Inferior parietal cortex (tissue), 1 donor: ENCODE measurements at regions not wholly inside any gene's neighbourhood (a gene's known extent, or its start where the extent isn't known, plus 50 kb on each side); places are given as distances from the start of the nearest gene placed in this dataset.
"Not testable (repeated sequence)": the region's sequence is repeated elsewhere in the genome, so short reads cannot be mapped to it uniquely, and the experiment has no call there.

Source experiments
- DNase-seq: peaks from one replicate; pipeline ENCODE4 v3.0.0-alpha.2; 2016; ENCODE audit errors: extremely low spot score

DNA sequence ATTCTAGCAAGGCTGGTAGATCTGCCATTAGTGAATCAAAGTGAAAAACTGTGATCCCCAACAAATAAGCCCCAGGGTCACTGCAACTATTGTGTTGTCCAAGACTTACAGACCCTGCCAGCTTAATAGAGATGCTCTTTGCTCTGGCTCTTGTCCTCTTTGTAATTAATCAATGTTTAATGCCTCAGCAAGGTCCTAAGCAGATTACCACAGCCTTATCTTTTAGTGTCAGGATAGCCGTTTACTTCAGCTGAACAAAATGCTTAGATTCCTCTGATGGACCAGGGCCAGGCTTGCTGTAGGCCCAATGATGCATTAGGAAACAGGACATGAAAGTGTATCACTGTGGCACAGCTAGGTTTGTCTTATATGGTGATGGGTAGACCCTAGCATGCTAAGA, 353.3 kb downstream of the HACE1 start:
- DNase-seq = no peak

DNA sequence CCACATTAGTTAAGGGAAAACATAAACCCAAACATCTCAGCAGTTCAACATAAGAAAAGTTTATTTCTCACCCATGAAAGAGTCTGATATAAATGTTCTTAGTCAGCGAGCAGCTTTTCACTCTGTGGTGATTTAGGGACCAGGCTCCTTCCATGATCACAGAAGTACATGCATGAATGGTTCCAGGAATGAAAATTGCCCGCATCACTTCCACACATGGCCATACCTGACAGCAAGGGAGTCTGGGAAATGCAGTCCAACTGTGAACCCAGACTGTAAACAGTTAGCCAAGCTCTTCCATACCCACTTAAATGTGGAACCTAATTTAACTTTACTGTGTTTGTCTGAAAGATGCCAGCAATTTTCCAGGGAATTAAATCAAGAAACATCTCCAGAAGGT, 353.9 kb downstream of the HACE1 start:
- DNase-seq = no peak

DNA sequence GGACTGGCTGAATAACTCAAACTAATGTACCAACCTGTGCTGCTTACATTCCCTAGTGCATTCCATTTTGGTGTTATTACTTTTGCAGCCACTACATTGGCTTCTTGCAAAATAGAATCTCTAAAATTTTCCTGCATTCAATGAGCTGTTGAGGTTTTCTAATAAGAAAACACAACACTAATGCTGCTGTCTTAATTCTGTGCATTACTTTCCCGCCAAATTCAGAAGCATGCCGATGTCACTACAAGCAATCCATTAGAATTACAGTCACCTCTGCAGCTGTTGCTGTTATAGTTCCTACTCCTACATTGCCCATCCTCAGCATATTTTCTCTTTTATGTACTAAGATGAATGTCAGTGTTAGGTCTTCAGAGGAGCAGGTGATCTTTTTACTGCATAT, 359.5 kb downstream of the HACE1 start:
- DNase-seq = no peak

DNA sequence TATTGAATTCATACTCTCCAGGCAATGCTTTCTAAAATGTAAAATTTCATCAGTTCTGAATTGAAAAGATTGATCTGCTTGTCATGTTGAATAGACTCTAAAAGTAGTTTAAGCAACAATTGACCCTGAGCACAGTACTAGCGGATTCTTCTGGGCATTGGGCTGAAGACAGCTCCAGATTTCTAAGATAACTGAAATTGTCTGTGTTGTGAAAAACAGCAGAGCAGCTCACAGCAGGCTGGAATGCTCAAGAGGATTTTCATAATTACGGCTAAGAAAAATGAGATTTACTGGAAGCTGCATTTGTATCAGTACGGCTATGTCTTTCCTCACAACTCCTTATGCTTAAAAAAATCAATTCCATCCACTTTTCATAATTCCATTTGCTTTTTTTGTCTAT, 373.7 kb downstream of the HACE1 start:
- no peak for DNase-seq

DNA sequence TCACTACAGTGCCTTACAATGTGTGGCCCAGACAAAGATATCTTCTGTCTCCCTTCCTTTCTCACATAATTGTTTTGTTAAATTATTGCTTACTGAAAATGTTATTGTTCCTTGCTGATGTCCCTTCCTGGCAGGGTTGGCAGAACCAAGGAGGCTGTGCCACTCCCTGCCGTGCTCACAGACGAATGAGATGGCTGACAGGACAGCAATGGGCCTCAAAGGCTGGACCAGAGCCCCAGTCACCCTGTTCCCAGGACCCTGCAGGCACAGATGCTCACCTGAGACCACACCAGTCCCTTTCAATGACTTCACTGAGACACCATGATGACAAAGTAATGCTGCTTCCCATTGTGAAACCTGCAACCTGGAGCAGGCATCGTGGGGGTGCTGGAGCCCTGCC, 375.1 kb downstream of the HACE1 start:
- DNase-seq = no peak

DNA sequence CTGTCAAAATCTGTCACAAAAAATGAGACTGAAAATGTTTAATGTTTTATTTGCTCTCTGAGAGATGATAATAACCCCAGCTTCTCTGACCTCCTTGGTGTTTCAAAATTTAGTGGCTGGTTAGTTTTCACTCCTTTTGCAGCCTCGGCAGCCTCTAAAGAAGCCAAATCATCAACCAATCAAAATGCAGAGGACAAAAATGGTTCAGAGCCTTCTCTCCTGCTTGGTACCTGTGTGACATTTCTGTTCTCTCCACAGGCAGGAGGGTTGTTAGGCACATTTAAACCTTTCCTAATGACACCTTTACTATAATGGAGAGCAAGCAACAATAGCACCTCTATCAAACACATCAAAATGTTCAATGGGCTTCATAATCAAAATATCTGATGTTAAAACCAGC, 375.5 kb downstream of the HACE1 start:
- DNase-seq = no peak

DNA sequence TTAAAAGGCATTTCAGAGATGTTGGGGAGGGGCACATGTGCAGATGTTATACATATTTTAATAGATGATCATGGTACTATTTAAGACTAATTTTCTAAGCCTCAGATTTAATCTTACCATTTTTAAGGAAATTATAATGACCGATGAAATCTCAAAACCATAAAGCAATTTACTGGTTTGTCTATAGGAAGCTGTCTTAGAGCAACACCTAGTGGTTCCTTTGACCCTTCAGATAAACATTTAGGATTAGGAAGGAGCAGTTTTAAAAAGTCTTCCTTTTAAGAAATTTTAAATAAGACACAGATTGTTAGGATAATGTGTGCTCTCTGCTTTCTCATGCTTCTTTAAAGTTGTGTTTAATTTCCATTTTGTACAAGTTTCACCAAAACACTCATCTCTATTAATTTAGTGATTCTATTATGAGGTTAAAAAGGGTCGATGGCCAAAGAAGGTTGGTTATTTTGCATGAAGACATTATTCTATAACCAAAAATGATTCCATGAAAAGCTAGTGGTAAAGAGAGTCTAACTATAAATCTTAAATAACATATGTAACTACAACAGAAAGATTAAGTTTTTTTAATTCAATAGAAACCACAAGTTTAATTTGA, 376.4 kb downstream of the HACE1 start:
- no peak for DNase-seq

DNA sequence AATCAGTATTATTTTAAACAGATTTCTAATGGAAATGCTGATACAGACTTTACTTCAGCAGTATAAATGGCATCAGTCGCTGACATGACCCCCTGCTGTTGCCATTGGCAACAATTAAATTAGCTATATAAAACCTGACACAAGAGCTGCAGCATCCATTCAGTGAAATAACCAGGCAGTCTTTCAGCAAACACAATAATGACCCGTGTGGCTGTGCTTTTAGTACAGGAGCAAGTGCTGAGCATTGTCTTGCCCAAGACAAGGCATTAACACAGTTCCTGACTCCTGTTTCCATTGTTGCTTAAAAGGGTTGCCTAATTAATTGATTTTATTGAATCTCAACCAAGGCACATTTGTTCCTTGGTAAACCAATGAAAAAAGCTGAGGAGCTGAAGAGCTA, 382.1 kb downstream of the HACE1 start:
- no peak for DNase-seq

DNA sequence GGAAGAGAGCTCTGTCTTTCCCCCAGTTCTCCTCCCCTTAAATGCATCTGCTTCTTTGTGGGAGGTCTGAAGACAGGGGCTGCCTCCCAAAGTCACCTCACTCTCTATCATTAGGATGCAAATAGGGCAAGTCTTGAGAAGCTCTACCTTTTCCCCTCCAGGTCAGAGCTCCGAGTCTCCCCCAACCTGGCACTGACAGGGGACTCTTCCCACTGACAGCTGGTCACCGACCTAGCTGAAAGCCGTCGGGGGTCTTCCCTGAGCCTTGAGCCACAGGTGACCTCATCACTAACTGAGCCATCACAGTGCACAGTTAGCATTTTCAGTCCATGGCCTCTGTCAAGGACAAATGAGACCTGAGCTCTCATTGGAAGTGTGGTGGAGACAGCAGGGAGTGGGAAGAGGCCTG, 386.7 kb downstream of the HACE1 start:
- DNase-seq = no peak

DNA sequence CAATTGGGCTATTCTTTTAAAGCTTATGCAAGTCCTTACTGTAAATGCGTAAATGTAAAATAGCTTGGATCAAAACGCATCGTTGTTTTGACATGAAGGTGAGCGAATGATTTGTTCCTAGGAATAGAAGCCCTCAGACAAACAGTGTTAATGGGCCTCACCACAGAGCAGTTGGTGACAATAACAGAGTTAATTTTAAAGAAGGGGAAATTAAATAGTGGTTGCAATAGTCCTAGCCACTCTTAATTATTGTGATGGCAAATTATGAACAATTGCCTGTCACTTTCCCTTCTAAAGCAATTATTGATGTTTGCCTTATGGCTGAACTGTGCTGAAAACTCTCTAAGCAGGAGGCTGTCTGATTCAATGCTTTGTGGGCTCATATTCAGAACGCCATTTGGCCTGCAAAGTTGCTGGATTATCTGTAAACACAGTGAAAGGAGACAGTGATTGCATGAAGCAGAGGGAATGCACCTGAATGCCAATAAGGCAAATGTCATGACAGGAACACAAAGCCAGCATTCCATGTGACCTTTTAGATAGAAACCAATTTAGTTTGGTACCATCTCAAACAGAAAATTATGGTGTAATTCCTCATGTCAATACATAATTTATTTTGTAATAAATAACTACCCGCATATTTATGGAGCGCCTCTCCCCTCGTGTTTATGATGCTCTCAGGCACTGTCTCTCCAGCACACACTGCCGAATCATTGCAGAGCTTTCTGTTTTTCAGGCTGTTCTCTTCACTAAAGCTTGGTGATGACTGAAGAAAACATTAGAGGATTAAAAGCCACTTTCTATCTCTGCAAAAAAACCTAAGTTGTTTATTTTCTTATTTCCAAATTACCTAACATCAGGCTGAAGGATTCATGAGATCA, 387.5 kb downstream of the HACE1 start:
- DNase-seq = no peak

DNA sequence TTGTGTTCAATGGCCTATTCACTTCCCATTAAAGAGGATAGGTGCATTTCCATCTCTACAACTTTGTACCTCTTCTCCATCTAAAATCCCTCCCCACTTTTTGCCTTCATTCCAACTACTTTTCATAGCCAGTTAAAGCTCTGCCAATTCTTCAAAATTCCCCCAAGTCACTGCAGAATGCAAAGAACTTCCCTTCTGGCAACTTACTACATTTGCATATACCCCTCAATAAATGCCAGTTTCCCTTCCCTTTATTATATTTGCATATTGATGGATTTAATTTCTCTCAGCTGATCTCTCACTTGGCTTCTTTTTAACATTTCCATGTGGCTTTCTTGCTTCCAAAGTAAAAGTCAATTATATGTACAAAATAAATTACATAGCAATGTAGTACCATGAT, 393.4 kb downstream of the HACE1 start:
- no peak for DNase-seq

DNA sequence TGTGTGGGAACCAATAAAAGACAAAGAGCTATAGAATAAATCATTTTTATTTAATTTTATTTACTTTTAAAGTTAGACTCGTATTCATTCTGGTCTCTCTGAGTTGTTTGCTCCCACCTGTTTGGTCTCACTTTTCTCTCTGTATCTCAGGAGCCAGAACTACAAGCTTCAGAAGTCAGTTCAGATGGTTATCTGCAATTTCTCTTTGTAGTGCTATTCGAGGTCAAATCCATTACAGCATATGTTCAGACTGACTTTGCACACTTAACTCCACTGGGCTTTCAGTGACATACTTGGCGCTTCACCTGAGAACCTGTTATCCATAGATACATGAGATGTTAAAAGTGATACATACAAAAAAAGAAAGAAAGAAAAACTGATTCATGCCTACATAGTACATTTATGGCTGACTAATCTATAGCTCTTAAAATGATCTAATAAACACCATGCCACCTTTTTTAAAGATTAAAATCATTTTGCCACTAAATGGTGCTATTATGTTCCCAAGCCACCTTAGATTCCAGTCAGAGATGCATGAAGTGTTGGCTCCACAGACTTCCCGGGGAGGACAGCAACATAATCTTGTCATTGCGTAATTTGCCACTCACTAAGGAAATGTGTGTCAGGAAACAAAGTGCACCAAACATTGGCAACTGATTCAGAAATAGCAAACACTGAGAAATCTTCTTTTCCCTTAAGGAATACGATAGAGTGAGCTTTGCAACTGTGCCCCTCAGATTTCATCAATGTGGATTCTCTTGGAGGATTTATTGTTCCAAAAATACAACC, 396.7 kb downstream of the HACE1 start:
- DNase-seq = no peak

DNA sequence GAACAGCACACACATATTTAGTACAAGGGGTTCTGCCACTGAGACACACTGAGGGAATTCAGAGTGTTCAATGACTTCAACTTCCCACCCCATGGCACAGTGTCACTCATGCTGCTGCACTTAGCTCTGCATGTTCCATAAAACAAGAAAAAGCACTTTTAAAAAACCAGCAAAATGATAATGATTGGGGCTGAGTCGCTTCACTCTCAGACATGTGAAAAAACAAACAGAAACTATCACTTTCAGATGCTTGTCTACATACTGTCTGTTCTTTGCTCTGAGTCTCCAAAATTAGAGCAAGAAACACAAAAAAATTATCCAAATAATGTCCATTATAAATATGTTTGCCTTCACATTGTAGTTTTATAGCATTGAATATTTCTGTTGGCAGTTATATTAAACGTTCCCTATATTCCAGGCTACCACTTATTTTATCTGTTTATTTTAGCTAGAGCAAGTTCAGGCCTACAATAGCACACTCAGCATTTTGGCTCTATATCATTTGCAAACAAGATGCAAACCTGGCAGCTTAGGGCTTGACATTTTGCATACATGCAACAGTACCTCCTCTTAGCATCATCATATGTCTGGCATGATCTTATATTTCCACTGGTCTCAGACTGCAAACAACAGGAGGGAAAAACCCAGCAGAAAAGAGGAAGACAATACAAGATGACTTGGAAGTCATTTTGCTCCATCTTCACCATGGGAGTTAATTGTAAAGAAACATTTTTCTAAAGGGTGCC, 398.8 kb downstream of the HACE1 start:
- DNase-seq = no peak

DNA sequence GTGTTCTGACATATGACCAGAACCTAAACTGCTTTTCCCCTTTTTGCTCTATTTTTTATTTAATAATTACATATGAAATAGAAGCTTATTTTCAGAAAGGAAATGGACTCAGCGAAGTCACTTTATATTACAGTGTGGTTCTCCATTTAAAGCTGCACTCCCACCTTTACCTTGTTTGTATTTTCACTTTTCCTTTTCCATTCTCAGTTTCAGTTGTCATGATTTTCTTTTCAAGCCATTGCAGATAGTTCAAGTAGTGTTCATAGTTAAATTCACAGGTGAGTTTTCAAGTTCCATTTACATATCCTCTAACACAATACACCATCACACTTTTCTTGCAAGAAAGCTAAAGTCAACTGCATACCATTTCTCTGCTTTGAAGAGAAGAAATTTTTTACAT, 400.2 kb downstream of the HACE1 start:
- no peak for DNase-seq

DNA sequence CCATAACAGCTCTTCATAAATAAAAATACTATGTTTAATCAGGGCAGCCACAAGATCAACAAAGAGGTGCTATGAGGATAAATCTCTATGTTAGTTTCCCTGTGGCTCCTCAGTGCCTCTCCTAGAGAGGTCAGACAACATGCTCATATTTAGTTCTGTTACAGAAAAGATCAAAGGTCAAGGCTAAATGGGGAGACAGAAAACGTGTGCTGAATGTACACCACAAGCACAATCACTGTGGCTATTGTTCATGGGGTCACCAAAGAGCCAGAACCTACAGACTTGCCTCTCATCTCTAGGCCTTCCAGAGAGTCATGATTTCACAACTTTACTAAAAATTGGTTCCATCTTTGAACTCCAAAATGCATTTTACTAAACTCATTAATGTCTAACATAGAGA, 409.8 kb downstream of the HACE1 start:
- DNase-seq = no peak

DNA sequence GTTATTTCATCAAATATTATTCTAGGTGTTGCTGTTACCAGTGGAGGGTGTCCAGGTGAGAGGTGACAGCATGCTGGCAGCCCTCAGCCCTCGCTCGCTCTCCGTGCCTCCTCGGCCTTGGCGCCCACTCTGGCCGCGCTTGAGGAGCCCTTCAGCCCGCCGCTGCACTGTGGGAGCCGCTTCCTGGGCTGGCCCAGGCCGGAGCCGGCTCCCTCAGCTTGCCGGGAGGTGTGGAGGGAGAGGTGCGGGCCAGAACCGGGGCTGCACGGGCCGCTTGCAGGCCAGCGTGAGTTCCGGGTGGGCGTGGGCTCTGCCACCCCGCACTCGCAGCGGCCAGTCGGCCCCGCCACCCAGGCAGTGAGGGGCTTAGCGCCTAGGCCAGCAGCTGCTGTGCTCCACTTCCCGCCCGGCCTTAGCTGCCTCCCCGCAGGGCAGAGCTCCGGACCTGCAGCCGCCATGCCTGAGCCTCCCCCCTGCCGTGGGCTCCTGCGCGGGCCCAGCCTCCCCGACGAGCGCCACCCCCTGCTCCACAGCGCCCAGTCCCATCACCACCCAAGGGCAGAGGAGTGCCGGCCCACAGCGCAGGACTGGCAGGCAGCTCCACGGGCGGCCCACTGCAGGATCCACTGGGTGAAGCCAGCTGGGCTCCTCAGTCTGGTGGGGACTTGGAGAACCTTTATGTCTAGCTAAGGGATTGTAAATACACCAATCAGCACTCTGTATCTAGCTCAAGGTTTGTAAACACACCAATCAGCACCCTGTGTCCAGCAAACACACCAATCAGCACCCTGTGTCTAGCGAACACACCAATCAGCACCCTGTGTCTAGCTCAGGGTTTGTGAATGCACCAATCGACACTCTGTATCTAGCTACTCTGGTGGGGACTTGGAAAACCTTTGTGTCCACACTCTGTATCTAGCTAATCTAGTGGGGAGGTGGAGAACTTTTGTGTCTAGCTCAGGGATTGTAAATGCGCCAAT, 413.3 kb downstream of the HACE1 start:
- DNase-seq = not testable (repeated sequence)

DNA sequence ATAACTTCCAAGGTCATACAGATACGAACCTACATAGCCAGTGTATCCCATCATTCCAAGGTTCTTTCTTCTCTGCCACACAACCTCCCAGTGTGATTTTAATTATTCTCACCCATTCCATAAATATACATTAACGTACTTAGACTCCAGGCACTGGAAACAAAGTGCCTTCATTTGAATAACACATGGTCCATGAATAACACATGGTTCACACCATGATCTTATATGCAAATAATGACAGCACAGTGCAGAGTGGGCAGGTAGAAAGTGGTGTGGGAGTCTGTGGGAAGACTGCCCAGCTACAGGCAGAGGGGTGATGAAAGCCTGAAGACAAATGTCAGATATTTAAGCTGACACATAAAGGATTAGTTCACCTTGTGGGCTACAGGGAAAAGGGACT, 425.2 kb downstream of the HACE1 start:
- DNase-seq = no peak

DNA sequence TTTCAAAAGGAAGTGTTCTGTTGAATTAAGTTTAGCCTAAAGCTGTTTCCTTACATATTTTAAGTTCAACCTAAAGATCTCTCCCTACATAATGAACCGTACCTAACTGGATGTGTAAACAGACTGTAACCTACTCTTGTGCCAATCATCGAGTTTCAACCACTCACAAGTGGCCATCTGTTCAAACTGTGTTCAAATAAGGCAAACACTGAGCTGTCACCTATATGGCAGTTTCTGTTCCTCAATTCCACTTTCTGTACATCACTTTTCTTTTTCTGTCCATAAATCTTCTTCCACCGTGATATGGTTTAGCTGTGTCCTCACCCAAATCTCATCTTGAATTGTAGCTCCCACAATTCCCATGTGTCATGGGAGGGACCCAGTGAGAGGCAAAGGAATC, 428.6 kb downstream of the HACE1 start:
- DNase-seq = no peak

DNA sequence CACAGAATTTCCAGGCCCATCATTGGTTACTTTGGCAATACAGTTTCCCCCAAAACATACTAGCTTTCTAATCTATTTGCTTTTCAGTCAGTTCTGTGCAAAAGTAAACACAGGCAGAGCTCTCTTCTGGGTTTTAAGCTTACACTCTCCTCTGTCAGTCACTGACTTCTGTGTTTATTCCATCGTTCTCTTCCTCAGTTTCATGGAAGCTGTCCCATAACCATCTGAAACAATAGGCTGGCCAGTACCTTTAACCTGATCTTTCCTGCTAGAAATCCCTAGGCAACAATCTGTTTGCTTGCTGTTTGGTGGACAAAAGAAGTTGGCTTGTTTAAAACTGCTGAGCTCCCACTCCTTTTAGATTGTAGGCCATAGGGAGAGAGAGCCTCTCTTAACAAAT, 431.5 kb downstream of the HACE1 start:
- no peak for DNase-seq

DNA sequence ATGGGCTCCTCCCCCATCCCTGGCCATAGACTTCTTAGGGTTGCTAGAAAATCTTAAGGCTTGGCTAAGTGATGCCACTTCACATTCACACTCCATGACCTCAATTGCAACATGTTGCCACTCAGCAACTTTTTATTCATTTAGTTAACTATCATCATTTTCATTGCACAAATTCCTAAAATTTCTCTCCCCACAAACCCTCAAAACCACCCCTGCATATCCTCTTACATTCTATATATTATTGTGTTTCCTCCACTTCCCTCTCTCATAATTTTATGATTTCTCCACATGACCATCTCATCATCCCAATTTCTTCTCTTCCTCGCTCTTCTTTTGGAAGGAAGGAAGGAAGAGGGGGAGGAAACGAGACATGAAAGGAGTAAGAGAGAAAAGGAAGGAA, 436.0 kb downstream of the HACE1 start:
- no peak for DNase-seq

DNA sequence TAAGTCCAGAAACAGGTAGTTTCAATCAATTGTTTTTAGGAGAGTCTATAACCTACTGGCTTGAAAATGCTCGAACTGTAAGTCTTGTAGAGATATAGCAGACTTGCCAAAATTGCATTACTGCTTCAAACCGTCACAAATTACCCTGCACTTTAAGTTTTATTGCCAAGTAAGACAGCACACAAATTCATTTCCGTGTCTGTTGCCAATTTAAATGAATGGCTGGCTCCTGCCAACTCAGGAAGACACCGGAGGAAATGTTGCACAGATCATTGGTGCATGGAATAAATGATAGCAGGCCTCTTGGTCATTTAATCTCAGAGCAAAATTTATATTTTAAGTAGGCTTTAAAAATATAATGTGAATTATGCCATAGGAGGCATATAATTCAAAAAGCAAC, 438.1 kb downstream of the HACE1 start:
- DNase-seq = no peak
